PC-9 (cell line): ENCODE measurements at regions not wholly inside any gene's neighbourhood (a gene's known extent, or its start where the extent isn't known, plus 50 kb on each side); places are given as distances from the start of the nearest gene placed in this dataset.

ENCODE experiments used
- CTCF ChIP-seq: fragments of 200-600 bp; sonication (generic); conservative IDR thresholded peaks from 2 replicates; pipeline ENCODE4 v1.6.1; 2017; ENCODE audit warnings: mixed run types, antibody characterized with exemption, mild to moderate bottlenecking, moderate library complexity
- EZH2 ChIP-seq: fragments of 200-600 bp; sonication (generic); IDR thresholded peaks from 2 replicates; pipeline ENCODE4 v1.8.0; 2017; ENCODE audit warnings: antibody characterized with exemption, low read depth

- no peak for TF ChIP-seq EZH2
- no peak for TF ChIP-seq CTCF
Measured at GRCh38 chr12:105951732-105952131, 187.0 kb downstream of the NUAK1 start.
